Neural cell (in vitro differentiated cells): ENCODE measurements at regions not wholly inside any gene's neighbourhood (a gene's known extent, or its start where the extent isn't known, plus 50 kb on each side); places are given as distances from the start of the nearest gene placed in this dataset.
"Not testable (repeated sequence)": the region's sequence is repeated elsewhere in the genome, so short reads cannot be mapped to it uniquely, and the experiment has no call there.

Experiments used
- H2AFZ ChIP-seq: fragments of 200-600, 300-800 bp; sonication (generic), shearing (Covaris generic); 2 replicates; pipeline ENCODE4 v1.6.0; 2014; ENCODE audit warnings: low read depth, mild to moderate bottlenecking, antibody characterized with exemption, low read length, moderate library complexity
- H3F3A ChIP-seq: fragments of 200-600 bp; shearing (Covaris generic); 2 replicates; pipeline ENCODE4 v1.6.1; 2016; ENCODE audit warnings: mild to moderate bottlenecking, moderate library complexity, mixed read lengths, antibody characterized with exemption, low read length; ENCODE audit not compliant: insufficient read depth, poor library complexity, severe bottlenecking
- H3K27ac ChIP-seq: fragments of 200-600, 300-800 bp; sonication (generic), shearing (Covaris generic); 2 replicates; pipeline ENCODE4 v1.5.1; 2014; ENCODE audit warnings: mild to moderate bottlenecking, low read length, moderate library complexity
- H3K27me3 ChIP-seq: fragments of 300-800, 200-600 bp; sonication (generic), shearing (Covaris generic); 2 replicates; pipeline ENCODE4 v1.6.0; 2014; ENCODE audit warnings: mild to moderate bottlenecking, low read depth, low read length, moderate library complexity; ENCODE audit not compliant: insufficient read depth
- H3K36me3 ChIP-seq: fragments of 300-800, 200-600 bp; sonication (generic), shearing (Covaris generic); 2 replicates; pipeline ENCODE4 v1.5.1; 2014; ENCODE audit warnings: mild to moderate bottlenecking, antibody characterized with exemption, low read length, moderate library complexity; ENCODE audit not compliant: insufficient read depth
- H3K4me2 ChIP-seq: fragments of 300-800, 200-600 bp; sonication (generic), shearing (Covaris generic); 2 replicates; pipeline ENCODE4 v1.6.0; 2014; ENCODE audit warnings: mild to moderate bottlenecking, low read length
- H3K4me3 ChIP-seq: fragments of 300-800, 200-600 bp; sonication (generic), shearing (Covaris generic); 2 replicates; pipeline ENCODE4 v1.5.1; 2014; ENCODE audit warnings: mild to moderate bottlenecking, low read length, moderate library complexity
- H3K79me2 ChIP-seq: fragments of 200-600 bp; shearing (Covaris generic); replicated peaks from 2 replicates; pipeline ENCODE4 v1.6.0; 2014; ENCODE audit warnings: mild to moderate bottlenecking, low read length, moderate library complexity; ENCODE audit not compliant: insufficient read depth
- H3K9ac ChIP-seq: fragments of 300-800, 200-600 bp; sonication (generic), shearing (Covaris generic); 2 replicates; pipeline ENCODE4 v1.6.1; 2016; ENCODE audit warnings: mild to moderate bottlenecking, low read length, mixed read lengths
- H3K9me2 ChIP-seq: fragments of 200-600 bp; shearing (Covaris generic); 2 replicates; pipeline ENCODE4 v1.6.1; 2016; ENCODE audit warnings: mild to moderate bottlenecking, low read length, mixed read lengths; ENCODE audit not compliant: insufficient read depth
- H3K9me3 ChIP-seq: fragments of 200-600, 300-800 bp; sonication (generic), shearing (Covaris generic); 2 replicates; pipeline ENCODE4 v1.6.1; 2016; ENCODE audit warnings: mild to moderate bottlenecking, mixed run types, low read length, moderate library complexity, mixed read lengths
- H4K20me1 ChIP-seq: fragments of 200-600 bp; shearing (Covaris generic); 2 replicates; pipeline ENCODE4 v1.6.1; 2016; ENCODE audit warnings: mild to moderate bottlenecking, mixed run types; ENCODE audit not compliant: insufficient read depth
- CTCF ChIP-seq: fragments of 450-650 bp; IDR thresholded peaks from 2 replicates; pipeline ENCODE4 v1.5.1; 2014; ENCODE audit warnings: antibody characterized with exemption, mild to moderate bottlenecking, moderate library complexity; ENCODE audit not compliant: poor library complexity, severe bottlenecking
- EP300 ChIP-seq: fragments of 450-650 bp; conservative IDR thresholded peaks from 2 replicates; pipeline ENCODE4 v1.6.1; 2014; ENCODE audit warnings: antibody characterized with exemption, mild to moderate bottlenecking, moderate library complexity; ENCODE audit not compliant: poor library complexity, severe bottlenecking
- EZH2 ChIP-seq: fragments of 200-600, 300-800 bp; shearing (Covaris generic), sonication (generic); IDR thresholded peaks from 2 replicates; pipeline ENCODE4 v1.6.1; 2014; ENCODE audit warnings: antibody characterized with exemption, low read length, borderline replicate concordance, mild to moderate bottlenecking; ENCODE audit not compliant: insufficient read depth, poor library complexity, severe bottlenecking
- MXI1 ChIP-seq: fragments of 450-650 bp; conservative IDR thresholded peaks from 2 replicates; pipeline ENCODE4 v1.6.1; 2014; ENCODE audit warnings: antibody characterized with exemption, mild to moderate bottlenecking; ENCODE audit not compliant: poor library complexity, severe bottlenecking
- POLR2AphosphoS5 ChIP-seq: IDR thresholded peaks from 2 replicates; pipeline ENCODE4 v1.6.1; 2012
- RAD21 ChIP-seq: fragments of 450-650 bp; conservative IDR thresholded peaks from 2 replicates; pipeline ENCODE4 v1.6.1; 2014; ENCODE audit warnings: antibody characterized with exemption, mild to moderate bottlenecking, moderate library complexity
- SMC3 ChIP-seq: fragments of 450-650 bp; conservative IDR thresholded peaks from 2 replicates; pipeline ENCODE4 v1.6.1; 2014; ENCODE audit warnings: antibody characterized with exemption, mild to moderate bottlenecking, moderate library complexity; ENCODE audit not compliant: poor library complexity
- TAF1 ChIP-seq: IDR thresholded peaks from 2 replicates; pipeline ENCODE4 v1.6.1; 2012; ENCODE audit warnings: low read depth
- TF ChIP-seq, protein P1 (sequence below): IDR thresholded peaks from 2 replicates; pipeline ENCODE4 v1.6.1; 2012; ENCODE audit warnings: borderline replicate concordance

DNA sequence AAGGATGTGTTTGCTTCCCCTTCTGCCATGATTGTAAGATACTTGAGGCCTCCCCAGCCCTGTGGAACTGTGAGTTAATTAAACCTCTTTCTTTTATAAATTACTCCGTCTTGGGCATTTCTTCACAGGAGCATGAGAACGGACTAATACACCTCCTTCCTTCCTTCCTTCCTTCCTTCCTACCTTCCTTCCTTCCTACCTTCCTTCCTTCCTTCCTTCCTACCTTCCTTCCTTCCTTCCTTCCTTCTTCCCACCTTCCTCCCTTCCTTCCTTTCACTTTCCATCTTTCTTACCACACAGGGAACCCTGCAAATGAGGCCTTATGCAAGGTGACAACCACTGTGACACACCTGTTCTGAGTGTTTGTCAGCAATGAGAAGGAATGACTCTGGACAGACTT is 141.3 kb upstream of the EXOC2 start:
- H3K36me3 ChIP-seq, result no peaks in the 10 kb centered on the region
- no peak overlapping the region for H3K4me2 ChIP-seq
- no peaks in the 10 kb centered on the region for H3F3A ChIP-seq
- no peaks in the 10 kb centered on the region for H3K27me3 ChIP-seq
- no peaks in the 10 kb centered on the region for H3K9me3 ChIP-seq
- no peak overlapping the region for H3K4me3 ChIP-seq
- no peaks in the 10 kb centered on the region for H4K20me1 ChIP-seq
- no peaks in the 10 kb centered on the region for H3K79me2 ChIP-seq
- H2AFZ ChIP-seq, result no peak overlapping the region
- H3K9ac ChIP-seq, result no peak overlapping the region
- TF ChIP-seq POLR2AphosphoS5, result no peak
- no peak for TF ChIP-seq SMC3
- TF ChIP-seq TAF1, result no peak
- no peak for TF ChIP-seq CTCF
- TF ChIP-seq EP300, result no peak
- TF ChIP-seq EZH2, result no peak
- no peak for TF ChIP-seq RAD21
- no peak for TF ChIP-seq MXI1
- TF ChIP-seq, protein P1, sequence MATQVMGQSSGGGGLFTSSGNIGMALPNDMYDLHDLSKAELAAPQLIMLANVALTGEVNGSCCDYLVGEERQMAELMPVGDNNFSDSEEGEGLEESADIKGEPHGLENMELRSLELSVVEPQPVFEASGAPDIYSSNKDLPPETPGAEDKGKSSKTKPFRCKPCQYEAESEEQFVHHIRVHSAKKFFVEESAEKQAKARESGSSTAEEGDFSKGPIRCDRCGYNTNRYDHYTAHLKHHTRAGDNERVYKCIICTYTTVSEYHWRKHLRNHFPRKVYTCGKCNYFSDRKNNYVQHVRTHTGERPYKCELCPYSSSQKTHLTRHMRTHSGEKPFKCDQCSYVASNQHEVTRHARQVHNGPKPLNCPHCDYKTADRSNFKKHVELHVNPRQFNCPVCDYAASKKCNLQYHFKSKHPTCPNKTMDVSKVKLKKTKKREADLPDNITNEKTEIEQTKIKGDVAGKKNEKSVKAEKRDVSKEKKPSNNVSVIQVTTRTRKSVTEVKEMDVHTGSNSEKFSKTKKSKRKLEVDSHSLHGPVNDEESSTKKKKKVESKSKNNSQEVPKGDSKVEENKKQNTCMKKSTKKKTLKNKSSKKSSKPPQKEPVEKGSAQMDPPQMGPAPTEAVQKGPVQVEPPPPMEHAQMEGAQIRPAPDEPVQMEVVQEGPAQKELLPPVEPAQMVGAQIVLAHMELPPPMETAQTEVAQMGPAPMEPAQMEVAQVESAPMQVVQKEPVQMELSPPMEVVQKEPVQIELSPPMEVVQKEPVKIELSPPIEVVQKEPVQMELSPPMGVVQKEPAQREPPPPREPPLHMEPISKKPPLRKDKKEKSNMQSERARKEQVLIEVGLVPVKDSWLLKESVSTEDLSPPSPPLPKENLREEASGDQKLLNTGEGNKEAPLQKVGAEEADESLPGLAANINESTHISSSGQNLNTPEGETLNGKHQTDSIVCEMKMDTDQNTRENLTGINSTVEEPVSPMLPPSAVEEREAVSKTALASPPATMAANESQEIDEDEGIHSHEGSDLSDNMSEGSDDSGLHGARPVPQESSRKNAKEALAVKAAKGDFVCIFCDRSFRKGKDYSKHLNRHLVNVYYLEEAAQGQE, result no peak
- no peak overlapping the region for H3K27ac ChIP-seq
- no peaks in the 10 kb centered on the region for H3K9me2 ChIP-seq

DNA sequence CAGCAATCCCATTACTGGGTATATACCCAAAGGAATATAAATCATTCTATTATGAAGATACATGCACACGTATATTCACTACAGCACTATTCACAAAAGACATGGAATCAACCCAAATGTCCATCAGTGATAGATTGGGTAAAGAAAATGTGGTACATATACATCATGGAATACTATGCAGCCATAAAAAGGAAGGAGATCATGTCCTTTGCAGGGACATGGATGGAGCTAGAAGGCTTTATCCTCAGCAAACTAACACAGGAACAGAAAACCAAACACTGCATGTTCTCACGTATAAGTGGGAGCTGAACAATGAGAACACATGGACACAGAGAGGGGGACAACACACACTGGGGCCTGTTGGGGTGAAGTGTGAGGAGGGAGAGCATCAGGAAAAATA is 139.9 kb upstream of the EXOC2 start:
- H2AFZ ChIP-seq, H3K27ac ChIP-seq, H3K4me3 ChIP-seq, H3F3A ChIP-seq, H3K9me2 ChIP-seq, H3K79me2 ChIP-seq, H3K4me2 ChIP-seq, H3K36me3 ChIP-seq, H3K9me3 ChIP-seq, H4K20me1 ChIP-seq, H3K9ac ChIP-seq, H3K27me3 ChIP-seq: not testable (repeated sequence)

- Histone ChIP-seq H3K9ac (no peak overlapping the region), H3K27me3 (no peaks in the 10 kb centered on the region), H3K79me2 (no peaks in the 10 kb centered on the region), H3K27ac (no peak overlapping the region), H3K9me2 (no peaks in the 10 kb centered on the region), H4K20me1 (no peaks in the 10 kb centered on the region), H3F3A (no peaks in the 10 kb centered on the region), H3K4me3 (no peak overlapping the region), H3K9me3 (no peaks in the 10 kb centered on the region), H2AFZ (no peak overlapping the region), H3K4me2 (no peak overlapping the region), H3K36me3 (no peaks in the 10 kb centered on the region)
- no peak for TF ChIP-seq TAF1
- no peak for TF ChIP-seq SMC3
- TF ChIP-seq EP300, result no peak
- no peak for TF ChIP-seq POLR2AphosphoS5
- no peak for TF ChIP-seq MXI1
- TF ChIP-seq, protein P1, result no peak
- TF ChIP-seq CTCF, result no peak
- no peak for TF ChIP-seq EZH2
- TF ChIP-seq RAD21, result no peak
These were observed 137.9 kb upstream of the EXOC2 start for GRCh38 chr6:830667-831327.
